ENCODE measurements at regions not wholly inside any gene's neighbourhood (a gene's known extent, or its start where the extent isn't known, plus 50 kb on each side); places are given as distances from the start of the nearest gene placed in this dataset.

DNA sequence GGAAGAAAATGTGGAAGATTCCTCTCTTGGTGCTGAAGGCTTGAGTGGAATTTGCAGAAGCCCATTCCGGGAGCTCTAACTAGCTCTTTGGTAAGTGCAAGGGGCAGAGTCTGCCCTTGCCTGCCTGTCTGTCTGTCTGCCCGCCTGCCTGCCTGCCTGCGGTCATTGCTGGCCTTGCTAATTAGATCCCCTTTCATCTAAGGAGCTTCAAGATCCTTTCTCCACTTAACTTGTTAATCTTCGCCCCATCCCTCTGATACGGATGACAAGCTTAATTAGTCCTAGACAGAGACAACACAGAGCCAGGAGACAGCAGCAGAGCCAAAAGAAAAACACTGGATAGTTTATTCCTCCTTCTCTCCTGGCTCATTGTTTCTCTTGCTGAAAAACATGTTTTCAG is 80.2 kb upstream of the GADD45A start:
- TF ChIP-seq, protein P1, sequence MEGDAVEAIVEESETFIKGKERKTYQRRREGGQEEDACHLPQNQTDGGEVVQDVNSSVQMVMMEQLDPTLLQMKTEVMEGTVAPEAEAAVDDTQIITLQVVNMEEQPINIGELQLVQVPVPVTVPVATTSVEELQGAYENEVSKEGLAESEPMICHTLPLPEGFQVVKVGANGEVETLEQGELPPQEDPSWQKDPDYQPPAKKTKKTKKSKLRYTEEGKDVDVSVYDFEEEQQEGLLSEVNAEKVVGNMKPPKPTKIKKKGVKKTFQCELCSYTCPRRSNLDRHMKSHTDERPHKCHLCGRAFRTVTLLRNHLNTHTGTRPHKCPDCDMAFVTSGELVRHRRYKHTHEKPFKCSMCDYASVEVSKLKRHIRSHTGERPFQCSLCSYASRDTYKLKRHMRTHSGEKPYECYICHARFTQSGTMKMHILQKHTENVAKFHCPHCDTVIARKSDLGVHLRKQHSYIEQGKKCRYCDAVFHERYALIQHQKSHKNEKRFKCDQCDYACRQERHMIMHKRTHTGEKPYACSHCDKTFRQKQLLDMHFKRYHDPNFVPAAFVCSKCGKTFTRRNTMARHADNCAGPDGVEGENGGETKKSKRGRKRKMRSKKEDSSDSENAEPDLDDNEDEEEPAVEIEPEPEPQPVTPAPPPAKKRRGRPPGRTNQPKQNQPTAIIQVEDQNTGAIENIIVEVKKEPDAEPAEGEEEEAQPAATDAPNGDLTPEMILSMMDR (IDR thresholded peaks at IDR 0.05; ENCODE audit: poor library complexity, severe bottlenecking), result no peak
- TF ChIP-seq RAD21 (conservative IDR thresholded peaks at IDR 0.05), result no peak
- no peak for TF ChIP-seq SMC3 (conservative IDR thresholded peaks at IDR 0.05; ENCODE audit: poor library complexity)

All from neural cell (in vitro differentiated cells).